T-helper 1 cell treated with Interleukin-12 subunit alpha and Interleukin-12 subunit beta and Interleukin-4 antibody, amounts not matched to agents 30 μg/mL and 1 μg/mL, for 36 hours (primary cell): ENCODE measurements at regions not wholly inside any gene's neighbourhood (a gene's known extent, or its start where the extent isn't known, plus 50 kb on each side); places are given as distances from the start of the nearest gene placed in this dataset.
"Not testable (repeated sequence)": the region's sequence is repeated elsewhere in the genome, so short reads cannot be mapped to it uniquely, and the experiment has no call there.

Experiments
- H3K27ac Mint-ChIP-seq: one replicate; pipeline ENCODE4 v1.8.0; 2021; ENCODE audit warnings: mild to moderate bottlenecking, mixed read lengths
- H3K27me3 Mint-ChIP-seq: one replicate; pipeline ENCODE4 v1.8.0; 2021; ENCODE audit warnings: low read depth, mixed read lengths
- H3K36me3 Mint-ChIP-seq: one replicate; pipeline ENCODE4 v1.8.0; 2021; ENCODE audit warnings: low read depth, mixed read lengths
- H3K4me1 Mint-ChIP-seq: one replicate; pipeline ENCODE4 v1.8.0; 2021; ENCODE audit warnings: low read depth, mixed read lengths
- H3K4me3 Mint-ChIP-seq: one replicate; pipeline ENCODE4 v1.8.0; 2021; ENCODE audit warnings: mild to moderate bottlenecking, moderate library complexity, mixed read lengths
- H3K9me3 Mint-ChIP-seq: one replicate; pipeline ENCODE4 v1.8.0; 2021; ENCODE audit warnings: mixed read lengths

GRCh38 chr11:21659377-21659776 lies 533.5 kb upstream of the ANO5 start:
- not testable (repeated sequence) for H3K4me1 Mint-ChIP-seq, H3K4me3 Mint-ChIP-seq, H3K27me3 Mint-ChIP-seq

GRCh38 chr11:21659961-21660360 lies 532.9 kb upstream of the ANO5 start:
- Mint-ChIP-seq H3K4me3 (no peak overlapping the region), H3K27ac (no peak overlapping the region), H3K9me3 (peaks cover 17% of the 10 kb centered on the region), H3K4me1 (no peaks in the 10 kb centered on the region), H3K27me3 (no peaks in the 10 kb centered on the region), H3K36me3 (no peaks in the 10 kb centered on the region)

More at GRCh38 chr11:21659377-21659776, 533.5 kb upstream of the ANO5 start:
- not testable (repeated sequence) for H3K27ac Mint-ChIP-seq, H3K36me3 Mint-ChIP-seq
- peaks cover 17% of the 10 kb centered on the region for H3K9me3 Mint-ChIP-seq

GRCh38 chr11:21675049-21675616 lies 517.8 kb upstream of the ANO5 start:
- no peak overlapping the region for H3K4me3 Mint-ChIP-seq
- H3K27ac Mint-ChIP-seq = no peak overlapping the region
- H3K4me1 Mint-ChIP-seq = no peaks in the 10 kb centered on the region
- H3K9me3 Mint-ChIP-seq = peaks cover 8% of the 10 kb centered on the region
- H3K27me3 Mint-ChIP-seq = no peaks in the 10 kb centered on the region
- no peaks in the 10 kb centered on the region for H3K36me3 Mint-ChIP-seq

GRCh38 chr11:21687643-21688042 lies 505.2 kb upstream of the ANO5 start:
- Mint-ChIP-seq H3K4me3 (no peak overlapping the region), H3K4me1 (no peaks in the 10 kb centered on the region), H3K9me3 (peaks cover 18% of the 10 kb centered on the region), H3K27ac (no peak overlapping the region), H3K27me3 (no peaks in the 10 kb centered on the region), H3K36me3 (no peaks in the 10 kb centered on the region)

- Mint-ChIP-seq H3K9me3 (no peaks in the 10 kb centered on the region), H3K36me3 (no peaks in the 10 kb centered on the region), H3K27ac (no peak overlapping the region), H3K27me3 (no peaks in the 10 kb centered on the region), H3K4me1 (no peaks in the 10 kb centered on the region), H3K4me3 (no peak overlapping the region)
These were observed 488.3 kb upstream of the ANO5 start for GRCh38 chr11:21704539-21704938.

GRCh38 chr11:21707116-21707739 lies 485.7 kb upstream of the ANO5 start:
- H3K27me3 Mint-ChIP-seq = no peaks in the 10 kb centered on the region
- H3K36me3 Mint-ChIP-seq = no peaks in the 10 kb centered on the region
- H3K27ac Mint-ChIP-seq = no peak overlapping the region
- no peaks in the 10 kb centered on the region for H3K9me3 Mint-ChIP-seq
- no peak overlapping the region for H3K4me3 Mint-ChIP-seq
- H3K4me1 Mint-ChIP-seq = no peaks in the 10 kb centered on the region

GRCh38 chr11:21710809-21711208 lies 482.1 kb upstream of the ANO5 start:
- no peaks in the 10 kb centered on the region for H3K4me1 Mint-ChIP-seq
- H3K9me3 Mint-ChIP-seq = no peaks in the 10 kb centered on the region
- H3K4me3 Mint-ChIP-seq = no peak overlapping the region
- no peaks in the 10 kb centered on the region for H3K27me3 Mint-ChIP-seq
- H3K27ac Mint-ChIP-seq = no peak overlapping the region
- no peaks in the 10 kb centered on the region for H3K36me3 Mint-ChIP-seq

GRCh38 chr11:21711341-21711740 lies 481.5 kb upstream of the ANO5 start:
- H3K9me3 Mint-ChIP-seq = no peaks in the 10 kb centered on the region
- H3K27ac Mint-ChIP-seq = no peak overlapping the region
- no peaks in the 10 kb centered on the region for H3K4me1 Mint-ChIP-seq
- H3K36me3 Mint-ChIP-seq = no peaks in the 10 kb centered on the region
- no peaks in the 10 kb centered on the region for H3K27me3 Mint-ChIP-seq
- H3K4me3 Mint-ChIP-seq = no peak overlapping the region

GRCh38 chr11:21723678-21724077 lies 469.2 kb upstream of the ANO5 start:
- Mint-ChIP-seq H3K4me3 (no peak overlapping the region), H3K9me3 (peaks cover under 1% of the 10 kb centered on the region), H3K36me3 (no peaks in the 10 kb centered on the region), H3K4me1 (no peaks in the 10 kb centered on the region), H3K27me3 (no peaks in the 10 kb centered on the region), H3K27ac (no peak overlapping the region)

GRCh38 chr11:21727102-21727501 lies 465.8 kb upstream of the ANO5 start:
- H3K27me3 Mint-ChIP-seq = no peaks in the 10 kb centered on the region
- no peak overlapping the region for H3K27ac Mint-ChIP-seq

GRCh38 chr11:21736404-21736803 lies 456.5 kb upstream of the ANO5 start:
- Mint-ChIP-seq H3K4me3 (no peak overlapping the region), H3K36me3 (no peaks in the 10 kb centered on the region), H3K27ac (no peak overlapping the region), H3K4me1 (no peaks in the 10 kb centered on the region), H3K9me3 (peaks cover 9% of the 10 kb centered on the region), H3K27me3 (no peaks in the 10 kb centered on the region)

More at GRCh38 chr11:21727102-21727501, 465.8 kb upstream of the ANO5 start:
- Mint-ChIP-seq H3K4me3 (no peak overlapping the region), H3K4me1 (no peaks in the 10 kb centered on the region), H3K9me3 (peaks cover 9% of the 10 kb centered on the region), H3K36me3 (no peaks in the 10 kb centered on the region)

- Mint-ChIP-seq H3K27ac (peak overlapping the region; percentile 20), H3K9me3 (peaks cover 32% of the 10 kb centered on the region), H3K4me3 (peak overlapping the region; percentile 69)
- not testable (repeated sequence) for H3K27me3 Mint-ChIP-seq, H3K4me1 Mint-ChIP-seq, H3K36me3 Mint-ChIP-seq
These were observed 440.2 kb upstream of the ANO5 start for GRCh38 chr11:21752475-21753243.

- H3K36me3 Mint-ChIP-seq, H3K27ac Mint-ChIP-seq, H3K4me1 Mint-ChIP-seq, H3K27me3 Mint-ChIP-seq: not testable (repeated sequence)
- Mint-ChIP-seq H3K9me3 (peaks cover 32% of the 10 kb centered on the region), H3K4me3 (peak overlapping the region; percentile 25)
These were observed 439.6 kb upstream of the ANO5 start for GRCh38 chr11:21753244-21753767.

GRCh38 chr11:21761000-21761399 lies 431.9 kb upstream of the ANO5 start:
- Mint-ChIP-seq H3K27ac (no peak overlapping the region), H3K4me3 (no peak overlapping the region), H3K9me3 (peaks cover 38% of the 10 kb centered on the region), H3K36me3 (no peaks in the 10 kb centered on the region), H3K27me3 (no peaks in the 10 kb centered on the region), H3K4me1 (no peaks in the 10 kb centered on the region)

- no peaks in the 10 kb centered on the region for H3K36me3 Mint-ChIP-seq
- no peaks in the 10 kb centered on the region for H3K4me1 Mint-ChIP-seq
- H3K27me3 Mint-ChIP-seq = no peaks in the 10 kb centered on the region
- no peak overlapping the region for H3K4me3 Mint-ChIP-seq
- no peak overlapping the region for H3K27ac Mint-ChIP-seq
- peaks cover 5% of the 10 kb centered on the region for H3K9me3 Mint-ChIP-seq
These were observed 424.5 kb upstream of the ANO5 start for GRCh38 chr11:21768388-21768787.
